Type B pancreatic cell (in vitro differentiated cells): ENCODE measurements at regions not wholly inside any gene's neighbourhood (a gene's known extent, or its start where the extent isn't known, plus 50 kb on each side); places are given as distances from the start of the nearest gene placed in this dataset.

Experiments used
- DNase-seq: peaks from one replicate; pipeline ENCODE4 v3.0.0; 2021; ENCODE audit warnings: mixed read lengths; ENCODE audit not compliant: unreplicated experiment; ENCODE audit errors: extremely low spot score
- H3K27ac Mint-ChIP-seq: 2 replicates; pipeline ENCODE4 v1.8.0; 2021; ENCODE audit warnings: mild to moderate bottlenecking, mixed read lengths
- H3K27me3 Mint-ChIP-seq: 2 replicates; pipeline ENCODE4 v1.8.0; 2021; ENCODE audit warnings: mixed read lengths
- H3K36me3 Mint-ChIP-seq: 2 replicates; pipeline ENCODE4 v1.8.0; 2021; ENCODE audit warnings: mixed read lengths
- H3K4me1 Mint-ChIP-seq: one replicate; pipeline ENCODE4 v1.8.0; 2021; ENCODE audit warnings: mixed read lengths; ENCODE audit not compliant: unreplicated experiment
- H3K4me3 Mint-ChIP-seq: 2 replicates; pipeline ENCODE4 v1.8.0; 2021; ENCODE audit warnings: mild to moderate bottlenecking, mixed read lengths
- H3K9me3 Mint-ChIP-seq: 2 replicates; pipeline ENCODE4 v1.8.0; 2021; ENCODE audit warnings: mixed read lengths
- TF ChIP-seq, protein P1 (sequence below): fragments of 200-600 bp; sonication (generic); conservative IDR thresholded peaks from 2 replicates; pipeline ENCODE4 v1.5.0; 2021; ENCODE audit warnings: antibody characterized with exemption, mild to moderate bottlenecking

DNA sequence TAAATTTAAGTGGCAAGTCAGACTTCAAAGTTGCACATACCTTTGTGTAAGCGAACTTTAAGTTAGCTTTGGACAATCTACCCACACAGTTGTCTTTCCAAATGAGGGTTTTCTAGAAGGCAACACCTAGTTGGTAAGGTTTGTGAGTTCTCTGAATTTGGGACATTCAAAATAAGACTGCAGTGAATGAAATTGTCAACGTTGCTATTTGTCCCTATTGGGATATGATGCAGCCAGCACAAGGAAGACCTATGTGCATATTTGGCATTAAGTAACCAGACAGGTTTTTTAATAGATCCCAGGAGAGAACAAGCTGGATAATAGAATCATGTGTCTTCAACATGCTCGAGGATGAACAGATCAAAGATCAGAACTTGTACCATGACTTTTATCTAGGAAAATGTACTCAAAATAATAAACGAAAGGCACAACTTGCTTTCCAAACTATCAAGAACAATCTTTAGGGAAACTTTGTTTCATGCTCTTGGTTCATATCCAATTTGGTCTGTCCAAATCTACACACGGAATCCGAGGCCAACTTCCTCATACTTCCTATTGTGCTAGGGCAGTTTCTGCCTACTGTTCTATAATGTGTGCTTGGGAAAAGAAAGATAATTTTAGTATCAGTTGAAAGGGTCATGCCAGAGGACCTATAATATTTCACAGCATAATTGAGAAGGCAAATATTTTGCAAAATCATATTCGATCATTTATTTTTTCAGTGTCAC, 284.2 kb upstream of the SOX5 start:
- peaks cover 16% of the 10 kb centered on the region for H3K27me3 Mint-ChIP-seq
- no peak for DNase-seq
- H3K4me3 Mint-ChIP-seq = no peak overlapping the region
- H3K4me1 Mint-ChIP-seq = peaks cover 15% of the 10 kb centered on the region
- H3K9me3 Mint-ChIP-seq = no peaks in the 10 kb centered on the region
- TF ChIP-seq, protein P1, sequence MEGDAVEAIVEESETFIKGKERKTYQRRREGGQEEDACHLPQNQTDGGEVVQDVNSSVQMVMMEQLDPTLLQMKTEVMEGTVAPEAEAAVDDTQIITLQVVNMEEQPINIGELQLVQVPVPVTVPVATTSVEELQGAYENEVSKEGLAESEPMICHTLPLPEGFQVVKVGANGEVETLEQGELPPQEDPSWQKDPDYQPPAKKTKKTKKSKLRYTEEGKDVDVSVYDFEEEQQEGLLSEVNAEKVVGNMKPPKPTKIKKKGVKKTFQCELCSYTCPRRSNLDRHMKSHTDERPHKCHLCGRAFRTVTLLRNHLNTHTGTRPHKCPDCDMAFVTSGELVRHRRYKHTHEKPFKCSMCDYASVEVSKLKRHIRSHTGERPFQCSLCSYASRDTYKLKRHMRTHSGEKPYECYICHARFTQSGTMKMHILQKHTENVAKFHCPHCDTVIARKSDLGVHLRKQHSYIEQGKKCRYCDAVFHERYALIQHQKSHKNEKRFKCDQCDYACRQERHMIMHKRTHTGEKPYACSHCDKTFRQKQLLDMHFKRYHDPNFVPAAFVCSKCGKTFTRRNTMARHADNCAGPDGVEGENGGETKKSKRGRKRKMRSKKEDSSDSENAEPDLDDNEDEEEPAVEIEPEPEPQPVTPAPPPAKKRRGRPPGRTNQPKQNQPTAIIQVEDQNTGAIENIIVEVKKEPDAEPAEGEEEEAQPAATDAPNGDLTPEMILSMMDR = no peak
- no peak overlapping the region for H3K27ac Mint-ChIP-seq
- H3K36me3 Mint-ChIP-seq = peaks cover 22% of the 10 kb centered on the region

GRCh38 chr12:24232531-24232930, 283.1 kb upstream of the SOX5 start:
- DNase-seq = no peak
- TF ChIP-seq, protein P1 = no peak
- H3K36me3 Mint-ChIP-seq = peaks cover 14% of the 10 kb centered on the region
- no peaks in the 10 kb centered on the region for H3K9me3 Mint-ChIP-seq
- H3K4me3 Mint-ChIP-seq = no peak overlapping the region
- peaks cover 16% of the 10 kb centered on the region for H3K4me1 Mint-ChIP-seq
- H3K27ac Mint-ChIP-seq = no peak overlapping the region
- peaks cover 19% of the 10 kb centered on the region for H3K27me3 Mint-ChIP-seq

DNA sequence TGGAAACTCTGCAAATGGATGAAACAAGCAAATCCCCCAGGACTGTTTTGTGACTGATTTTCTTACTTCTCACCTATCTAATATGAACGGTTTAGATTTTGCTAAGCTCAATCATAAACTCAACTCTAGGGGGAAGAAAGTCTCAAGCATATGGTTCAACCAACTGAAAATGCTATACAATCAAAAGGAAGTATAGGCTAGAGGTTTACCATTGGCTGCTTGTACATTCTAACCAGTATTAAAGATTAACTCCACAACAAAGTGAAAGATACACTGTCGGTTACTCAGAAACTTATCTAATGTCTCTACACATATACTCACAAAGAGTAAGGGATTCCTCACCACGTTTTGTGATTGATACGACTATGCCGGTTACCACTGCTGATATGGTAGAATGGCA, 281.8 kb upstream of the SOX5 start:
- H3K4me1 Mint-ChIP-seq = peaks cover 16% of the 10 kb centered on the region
- no peak overlapping the region for H3K27ac Mint-ChIP-seq
- no peak overlapping the region for H3K4me3 Mint-ChIP-seq
- TF ChIP-seq, protein P1 = no peak
- H3K36me3 Mint-ChIP-seq = peaks cover 14% of the 10 kb centered on the region
- no peaks in the 10 kb centered on the region for H3K9me3 Mint-ChIP-seq
- H3K27me3 Mint-ChIP-seq = peaks cover 24% of the 10 kb centered on the region
- DNase-seq = no peak

DNA sequence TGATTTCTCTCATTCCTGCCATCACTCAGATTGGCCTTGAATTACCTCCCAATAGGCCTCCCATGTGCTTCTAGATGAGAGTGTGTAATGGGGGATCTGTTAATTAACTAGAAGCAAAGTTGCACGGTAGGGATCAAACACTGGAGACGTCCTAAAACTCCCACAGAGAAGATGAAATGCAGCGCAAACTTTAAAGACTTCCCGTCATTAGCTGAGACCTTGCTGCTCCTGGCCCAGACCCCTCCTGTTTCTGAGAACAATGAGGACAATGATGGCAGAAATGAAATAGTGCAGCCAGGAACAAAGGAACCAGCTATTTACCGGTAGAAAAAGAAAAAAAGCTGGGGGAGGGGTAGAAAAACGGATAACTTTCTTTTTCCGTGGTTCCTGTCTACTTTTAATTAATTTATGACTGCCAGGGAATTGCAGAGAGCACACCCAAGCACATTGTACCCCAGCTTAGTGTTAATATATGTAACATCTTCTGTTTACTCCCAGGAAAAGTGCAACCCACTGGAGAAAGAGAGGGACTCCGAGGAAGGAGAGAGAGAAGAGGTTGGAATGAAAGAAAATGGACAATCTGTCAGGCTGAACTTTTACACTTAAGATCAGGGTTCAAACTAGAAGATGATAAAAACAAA, 280.7 kb upstream of the SOX5 start:
- TF ChIP-seq, protein P1 = no peak
- peaks cover 14% of the 10 kb centered on the region for H3K36me3 Mint-ChIP-seq
- H3K27ac Mint-ChIP-seq = peak overlapping the region; percentile 51
- no peak for DNase-seq
- H3K9me3 Mint-ChIP-seq = no peaks in the 10 kb centered on the region
- H3K27me3 Mint-ChIP-seq = peaks cover 24% of the 10 kb centered on the region
- H3K4me1 Mint-ChIP-seq = peaks cover 16% of the 10 kb centered on the region
- H3K4me3 Mint-ChIP-seq = peak overlapping the region; percentile 7

DNA sequence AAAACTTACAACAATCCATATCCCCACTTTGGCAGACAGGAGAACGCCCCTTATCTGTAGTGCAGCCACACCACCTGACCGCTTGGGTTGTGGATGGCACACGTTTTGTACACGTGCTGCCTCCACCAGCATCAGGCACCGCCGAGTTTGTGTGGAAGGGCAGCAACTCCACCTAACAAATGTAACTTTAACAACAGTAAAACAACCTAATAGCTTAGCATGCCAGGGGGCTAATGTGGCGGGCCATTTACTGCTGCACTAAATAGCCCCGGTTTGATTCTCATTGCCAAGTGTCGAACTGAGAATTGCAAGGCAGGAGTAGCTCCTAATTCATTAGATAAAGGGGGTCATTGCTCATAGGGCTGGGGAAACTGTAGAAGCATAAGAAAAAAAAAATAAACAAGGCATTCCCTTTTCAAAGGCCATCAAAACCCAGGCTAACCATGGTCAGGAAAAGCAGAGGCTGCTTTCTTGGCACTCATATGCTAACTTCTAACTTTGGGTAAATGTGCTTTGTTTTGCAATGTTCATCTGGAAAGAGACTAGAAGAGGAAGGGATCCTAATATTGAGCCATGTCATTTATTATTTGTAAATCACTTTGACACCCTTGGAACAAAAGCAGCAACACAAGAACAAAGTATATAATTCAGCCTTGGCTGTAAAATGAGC, 279.7 kb upstream of the SOX5 start:
- H3K4me1 Mint-ChIP-seq = peaks cover 16% of the 10 kb centered on the region
- DNase-seq = no peak
- H3K9me3 Mint-ChIP-seq = no peaks in the 10 kb centered on the region
- H3K27ac Mint-ChIP-seq = no peak overlapping the region
- peaks cover 14% of the 10 kb centered on the region for H3K36me3 Mint-ChIP-seq
- peaks cover 24% of the 10 kb centered on the region for H3K27me3 Mint-ChIP-seq
- H3K4me3 Mint-ChIP-seq = no peak overlapping the region
- TF ChIP-seq, protein P1 = no peak
